ENCODE measurements at regions not wholly inside any gene's neighbourhood (a gene's known extent, or its start where the extent isn't known, plus 50 kb on each side); places are given as distances from the start of the nearest gene placed in this dataset.
"Not testable (repeated sequence)": the region's sequence is repeated elsewhere in the genome, so short reads cannot be mapped to it uniquely, and the experiment has no call there.

GRCh38 chr5:125085797-125086505 lies 339.5 kb upstream of the ZNF608 start:
- DNase-seq (ENCODE audit: low read depth), result no peak

- no peak for DNase-seq (ENCODE audit: low read depth)
These were observed 342.2 kb upstream of the ZNF608 start for GRCh38 chr5:125088522-125089105.

GRCh38 chr5:125092138-125092537 lies 345.7 kb upstream of the ZNF608 start:
- not testable (repeated sequence) for DNase-seq (ENCODE audit: low read depth)

GRCh38 chr5:125093776-125094175 lies 347.3 kb upstream of the ZNF608 start:
- peak; percentile 56 for DNase-seq (ENCODE audit: low read depth)

DNA sequence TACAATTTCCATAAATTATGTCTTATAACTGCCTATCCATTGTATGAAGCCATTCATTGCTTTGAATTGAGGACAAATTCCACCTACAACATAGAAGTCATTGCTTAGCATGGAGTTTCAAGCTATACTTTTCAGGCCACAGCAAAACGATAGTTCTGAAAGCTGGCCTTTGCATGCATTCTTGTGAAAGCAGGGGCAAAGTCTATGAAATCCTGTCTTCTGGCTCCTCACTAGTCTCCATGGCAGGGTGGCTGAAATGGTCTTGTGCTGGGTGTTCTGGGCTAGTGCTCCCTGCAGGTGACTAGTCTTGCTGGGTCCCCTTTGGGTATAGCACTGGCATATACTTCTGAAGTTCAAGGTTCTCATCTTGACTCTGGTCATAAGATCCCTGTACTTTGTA lies 353.9 kb upstream of the ZNF608 start:
- DNase-seq (ENCODE audit: low read depth), result no peak

- DNase-seq (ENCODE audit: low read depth), result no peak
These were observed 354.5 kb upstream of the ZNF608 start for GRCh38 chr5:125100951-125101350.

DNA sequence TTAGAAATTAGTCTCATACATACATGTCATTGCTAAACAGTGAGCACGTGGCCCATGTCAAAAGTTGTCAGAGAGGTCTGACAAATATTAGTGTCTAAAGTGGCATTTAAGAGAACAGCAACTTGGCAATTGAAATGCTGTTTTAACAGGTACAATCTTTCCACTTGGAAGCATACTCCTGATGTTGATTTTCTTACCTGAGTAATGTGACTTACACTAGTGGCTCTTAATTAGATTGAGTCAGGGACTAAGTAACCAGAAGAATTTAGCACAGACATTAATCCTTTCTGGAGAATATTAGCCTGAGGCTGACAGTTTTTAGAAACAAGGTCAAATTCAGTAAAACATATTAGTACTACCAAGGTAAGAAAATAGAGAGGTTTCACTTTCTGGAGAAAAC lies 357.0 kb upstream of the ZNF608 start:
- no peak for DNase-seq (ENCODE audit: low read depth)

DNA sequence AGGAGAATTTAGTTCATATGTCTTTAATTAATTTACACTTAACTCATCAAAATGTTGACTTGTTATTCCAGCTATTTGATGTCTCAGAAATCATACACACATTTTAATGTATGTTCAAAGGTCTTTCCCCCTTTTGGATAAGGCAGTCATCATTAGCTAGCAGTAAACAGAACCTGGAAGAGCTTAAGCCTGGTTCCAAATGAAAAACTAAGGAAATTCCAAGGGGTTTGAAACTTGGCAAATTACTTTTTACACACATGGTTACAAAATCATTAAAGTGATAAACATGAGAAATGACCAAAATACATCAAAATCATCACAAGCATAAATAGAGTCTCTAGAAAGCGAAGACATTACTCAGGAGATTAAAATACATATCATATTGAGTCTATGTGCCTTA lies 359.8 kb upstream of the ZNF608 start:
- no peak for DNase-seq (ENCODE audit: low read depth)

GRCh38 chr5:125106881-125107280 lies 360.4 kb upstream of the ZNF608 start:
- no peak for DNase-seq (ENCODE audit: low read depth)

DNA sequence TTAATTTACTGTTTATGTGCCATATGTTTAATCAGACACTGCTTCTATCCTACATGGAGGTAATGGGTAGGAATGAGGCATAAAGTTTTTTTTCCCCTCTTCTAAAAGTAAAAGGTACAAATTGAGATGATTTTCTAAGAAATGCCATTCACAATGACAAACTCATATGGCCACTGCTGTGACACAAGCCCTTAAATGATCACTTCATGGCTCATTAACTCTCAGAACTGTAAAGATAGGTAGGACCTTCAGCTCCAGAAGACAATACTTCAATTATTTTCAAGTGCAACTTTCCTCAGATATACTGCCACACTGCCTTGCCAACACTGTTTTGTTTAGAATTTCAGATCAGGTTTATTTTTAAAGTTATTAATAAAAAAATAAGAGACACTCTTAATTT lies 362.9 kb upstream of the ZNF608 start:
- no peak for DNase-seq (ENCODE audit: low read depth)

DNA sequence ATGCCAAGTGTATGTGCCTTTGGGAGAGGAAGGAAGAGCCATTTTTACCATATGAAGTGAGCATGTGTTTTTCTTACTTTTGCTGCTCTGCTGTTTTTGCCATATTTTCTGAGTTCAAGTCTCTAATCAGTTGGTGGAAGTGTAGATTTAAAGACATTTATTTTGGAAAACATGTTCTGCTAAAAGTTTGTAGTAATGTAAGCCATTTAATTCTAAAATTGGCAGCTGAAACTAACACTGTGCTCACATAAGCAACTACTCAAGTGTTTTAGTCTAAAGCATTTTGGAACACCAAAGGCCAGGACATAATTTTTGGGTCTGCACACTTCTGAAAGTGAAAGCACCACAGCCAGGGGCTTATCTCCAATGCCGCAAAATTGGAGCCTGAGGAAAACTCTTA lies 363.4 kb upstream of the ZNF608 start:
- DNase-seq (ENCODE audit: low read depth), result no peak

- peak; percentile 69 for DNase-seq (ENCODE audit: low read depth)
These were observed 365.8 kb upstream of the ZNF608 start for GRCh38 chr5:125112196-125112595.

- DNase-seq (ENCODE audit: low read depth), result no peak
These were observed 366.9 kb upstream of the ZNF608 start for GRCh38 chr5:125113328-125113727.

GRCh38 chr5:125115195-125115525 lies 368.7 kb upstream of the ZNF608 start:
- DNase-seq (ENCODE audit: low read depth), result no peak

DNA sequence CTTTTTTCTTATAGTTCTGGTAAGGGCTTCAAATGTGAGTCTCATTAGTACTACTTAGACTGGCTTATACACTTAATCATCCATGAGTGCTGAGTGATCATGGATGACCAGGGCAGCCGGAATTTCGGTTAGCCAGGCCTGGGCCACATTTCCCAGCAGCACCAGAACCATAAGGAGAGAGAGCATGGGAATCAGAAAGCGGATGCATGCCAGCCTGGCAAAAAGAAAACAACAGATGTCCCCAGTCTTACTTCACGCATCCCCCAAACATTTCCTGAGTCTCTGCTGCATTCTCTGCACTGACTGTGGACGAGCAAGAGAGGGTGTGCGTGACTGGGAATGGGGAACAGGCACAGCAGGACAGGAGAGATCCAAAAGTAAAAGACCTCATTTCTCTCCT lies 371.1 kb upstream of the ZNF608 start:
- no peak for DNase-seq (ENCODE audit: low read depth)

DNA sequence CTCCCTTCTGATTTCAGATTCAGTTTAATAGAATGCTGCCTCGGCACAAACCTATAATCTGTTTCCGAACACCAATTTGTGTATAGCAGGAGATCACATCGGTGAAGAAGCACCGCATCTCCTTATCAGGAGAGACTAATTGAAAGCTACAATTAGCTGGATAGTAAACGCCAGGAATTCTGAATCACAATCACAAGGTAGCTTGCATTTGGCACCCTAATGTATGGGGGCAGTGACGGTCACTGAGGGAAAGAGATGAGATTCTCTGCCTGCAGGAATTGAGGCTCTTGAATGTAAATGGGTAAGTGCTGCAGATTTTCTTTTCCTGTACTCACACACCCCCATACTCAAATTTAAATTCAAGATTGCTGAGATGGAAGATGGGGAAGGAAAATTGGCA lies 373.6 kb upstream of the ZNF608 start:
- DNase-seq (ENCODE audit: low read depth), result no peak

- DNase-seq (ENCODE audit: low read depth), result peak; percentile 25
These were observed 378.8 kb upstream of the ZNF608 start for GRCh38 chr5:125125031-125125823.

GRCh38 chr5:125126050-125126449 lies 379.6 kb upstream of the ZNF608 start:
- no peak for DNase-seq (ENCODE audit: low read depth)

- no peak for DNase-seq (ENCODE audit: low read depth)
These were observed 382.8 kb upstream of the ZNF608 start for GRCh38 chr5:125129151-125129806.

DNA sequence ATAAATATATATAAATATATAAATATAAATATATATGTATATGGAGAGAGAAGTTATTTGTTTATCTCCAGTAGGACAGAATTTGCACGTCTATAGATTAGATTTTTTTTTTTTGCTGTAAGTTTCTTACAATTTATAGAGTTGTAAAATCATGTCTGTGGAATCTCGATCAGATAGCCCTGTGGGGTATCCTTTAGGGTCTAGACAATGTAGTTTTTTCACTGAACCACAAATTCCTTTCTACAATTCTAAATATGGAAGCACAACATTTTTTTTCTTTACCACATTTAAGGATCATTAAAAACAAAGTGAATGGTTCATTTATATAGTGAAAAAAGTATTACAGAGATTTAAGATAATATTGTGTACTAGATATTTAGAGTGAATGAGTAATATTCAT lies 384.2 kb upstream of the ZNF608 start:
- DNase-seq (ENCODE audit: low read depth), result no peak

GRCh38 chr5:125134216-125135081 lies 388.0 kb upstream of the ZNF608 start:
- DNase-seq (ENCODE audit: low read depth), result peak; percentile 32

GRCh38 chr5:125137535-125137934 lies 391.1 kb upstream of the ZNF608 start:
- no peak for DNase-seq (ENCODE audit: low read depth)

Data from amniotic epithelial cell (primary cell).